ENCODE measurements at regions not wholly inside any gene's neighbourhood (a gene's known extent, or its start where the extent isn't known, plus 50 kb on each side); places are given as distances from the start of the nearest gene placed in this dataset.

DNA sequence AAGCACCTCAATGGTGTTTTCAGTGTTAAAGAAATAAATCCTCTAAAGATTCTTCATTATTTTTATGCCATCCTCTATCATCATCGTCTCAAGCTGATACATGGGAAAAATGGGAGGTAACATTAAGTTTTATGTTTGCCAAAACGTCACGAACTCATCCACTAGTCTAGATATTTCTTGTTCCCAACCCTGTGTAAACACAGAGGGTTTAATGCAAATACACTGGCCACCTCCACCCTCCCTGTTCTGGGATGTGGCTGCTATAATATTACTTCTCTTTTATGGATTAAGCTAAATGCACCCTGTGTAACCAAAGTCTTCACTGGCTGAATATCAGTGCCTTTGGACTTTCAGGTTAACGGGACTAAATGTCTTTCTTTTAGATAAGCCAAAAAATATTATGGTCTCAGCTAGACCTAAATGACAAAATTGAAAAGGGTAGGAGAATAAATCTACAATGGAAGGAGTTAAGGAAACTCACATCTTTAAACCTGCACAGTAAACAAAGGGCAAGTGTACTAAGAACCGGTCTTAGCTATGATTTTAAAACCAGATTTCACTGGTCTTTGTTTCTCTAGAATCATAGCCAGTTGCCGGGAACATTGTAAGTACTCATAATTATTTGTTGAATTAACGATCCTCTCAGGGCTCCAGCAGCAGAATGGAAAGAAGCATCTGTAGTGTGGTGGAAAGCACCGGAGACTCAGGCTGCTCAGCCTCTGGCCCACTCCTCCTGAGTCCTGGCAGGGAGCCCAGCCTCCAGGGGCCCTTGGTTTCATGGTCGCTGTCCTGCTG is 103.5 kb upstream of the NOCT start:
- Histone ChIP-seq H3K27me3 (ENCODE audit: control insufficient read depth, insufficient read depth, low read length) (no peaks in the 10 kb centered on the region), H3K36me3 (replicated peaks; ENCODE audit: control insufficient read depth, insufficient read depth, low read length) (no peaks in the 10 kb centered on the region), H3K4me3 (ENCODE audit: insufficient read depth, low read depth, low read length) (no peak overlapping the region)
- DNase-seq: no peak

GRCh38 chr4:138910914-138911336 is 104.7 kb upstream of the NOCT start:
- DNase-seq: peak; percentile 38
- no peaks in the 10 kb centered on the region for H3K27me3 ChIP-seq (ENCODE audit: control insufficient read depth, insufficient read depth, low read length)
- no peak overlapping the region for H3K4me3 ChIP-seq (ENCODE audit: insufficient read depth, low read depth, low read length)
- no peaks in the 10 kb centered on the region for H3K36me3 ChIP-seq (replicated peaks; ENCODE audit: control insufficient read depth, insufficient read depth, low read length)

DNA sequence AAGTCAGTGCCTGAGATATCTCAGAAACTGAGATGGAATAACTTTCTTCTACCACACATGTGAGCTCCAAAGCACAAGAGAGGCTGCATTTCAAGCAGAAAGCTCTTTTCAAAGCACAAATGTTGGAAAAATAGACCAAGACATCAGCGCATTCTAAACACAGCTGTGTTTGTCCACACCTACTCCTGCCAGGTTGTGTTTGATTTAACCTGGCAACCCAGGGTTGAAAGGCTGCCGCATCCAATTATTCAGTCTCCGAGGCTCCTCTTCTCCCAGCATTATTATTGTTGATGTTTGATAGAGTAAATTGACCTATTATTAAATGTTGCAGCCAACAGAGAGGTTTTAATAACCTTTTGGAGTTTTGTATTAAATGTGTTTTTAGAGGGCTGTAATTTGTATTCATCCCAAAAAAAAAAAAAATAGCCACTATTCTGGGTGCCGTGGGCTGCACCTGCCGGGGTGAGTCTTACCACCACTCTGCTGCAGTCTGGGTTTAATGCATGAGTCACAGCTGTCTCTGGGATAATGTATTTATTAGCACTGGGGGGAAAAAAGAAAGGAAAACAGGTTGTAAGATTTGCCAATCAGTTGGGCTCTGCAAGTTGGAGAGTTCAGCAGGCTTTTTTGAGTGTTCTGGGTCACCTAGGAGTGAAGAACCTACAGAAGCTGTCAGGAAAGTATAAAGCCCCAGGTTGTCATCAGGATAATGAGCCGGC is 105.2 kb upstream of the NOCT start:
- no peaks in the 10 kb centered on the region for H3K27me3 ChIP-seq (ENCODE audit: control insufficient read depth, insufficient read depth, low read length)
- no peak overlapping the region for H3K4me3 ChIP-seq (ENCODE audit: insufficient read depth, low read depth, low read length)
- no peaks in the 10 kb centered on the region for H3K36me3 ChIP-seq (replicated peaks; ENCODE audit: control insufficient read depth, insufficient read depth, low read length)
- no peak for DNase-seq

GRCh38 chr4:138909587-138909986 is 106.0 kb upstream of the NOCT start:
- DNase-seq: no peak
- Histone ChIP-seq H3K4me3 (ENCODE audit: insufficient read depth, low read depth, low read length) (no peak overlapping the region), H3K36me3 (replicated peaks; ENCODE audit: control insufficient read depth, insufficient read depth, low read length) (no peaks in the 10 kb centered on the region), H3K27me3 (ENCODE audit: control insufficient read depth, insufficient read depth, low read length) (no peaks in the 10 kb centered on the region)

GRCh38 chr4:138908134-138908533 is 107.4 kb upstream of the NOCT start:
- no peak for DNase-seq
- Histone ChIP-seq H3K4me3 (ENCODE audit: insufficient read depth, low read depth, low read length) (no peak overlapping the region), H3K36me3 (replicated peaks; ENCODE audit: control insufficient read depth, insufficient read depth, low read length) (no peaks in the 10 kb centered on the region), H3K27me3 (ENCODE audit: control insufficient read depth, insufficient read depth, low read length) (no peaks in the 10 kb centered on the region)

DNA sequence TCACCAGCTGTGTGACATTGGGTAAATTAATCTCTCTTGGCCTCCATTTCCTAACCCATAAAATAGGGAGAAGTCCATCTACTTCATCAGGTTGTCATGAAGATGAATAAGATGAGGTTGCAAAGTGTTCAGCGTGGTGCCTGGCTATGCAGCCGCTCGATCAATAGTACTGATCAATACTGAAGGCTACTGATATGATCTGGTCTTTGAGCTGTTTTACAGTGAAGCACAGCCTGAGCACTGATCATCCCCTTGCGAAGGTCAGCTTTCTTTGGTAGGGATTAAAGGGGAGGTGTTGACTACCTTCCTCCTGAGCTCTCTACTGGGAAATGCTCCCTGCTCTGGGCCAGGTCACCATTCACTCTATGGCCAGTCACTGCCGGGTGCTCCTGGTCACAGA is 108.4 kb upstream of the NOCT start:
- Histone ChIP-seq H3K4me3 (ENCODE audit: insufficient read depth, low read depth, low read length) (no peak overlapping the region), H3K36me3 (replicated peaks; ENCODE audit: control insufficient read depth, insufficient read depth, low read length) (no peaks in the 10 kb centered on the region), H3K27me3 (ENCODE audit: control insufficient read depth, insufficient read depth, low read length) (no peaks in the 10 kb centered on the region)
- no peak for DNase-seq

DNA sequence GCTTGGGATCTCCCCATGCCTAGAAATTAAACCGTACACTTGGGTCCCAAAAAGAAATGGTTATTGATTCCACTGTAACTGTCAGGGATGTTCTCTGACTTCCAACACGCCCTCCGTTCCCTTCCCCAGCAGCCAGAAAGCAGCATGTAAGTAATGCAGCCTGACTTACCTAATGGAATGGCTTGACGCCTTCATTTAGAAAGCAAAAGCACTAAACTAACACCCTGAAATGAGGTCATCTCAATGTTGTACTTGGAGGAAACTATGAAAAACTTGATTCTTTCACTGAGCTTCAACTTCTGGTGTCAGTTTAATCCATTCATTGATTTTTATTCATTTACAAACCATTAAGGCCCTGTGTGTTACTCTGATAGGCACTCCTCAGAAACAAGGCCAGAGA is 110.8 kb upstream of the NOCT start:
- Histone ChIP-seq H3K36me3 (replicated peaks; ENCODE audit: control insufficient read depth, insufficient read depth, low read length) (no peaks in the 10 kb centered on the region), H3K27me3 (ENCODE audit: control insufficient read depth, insufficient read depth, low read length) (no peaks in the 10 kb centered on the region), H3K4me3 (ENCODE audit: insufficient read depth, low read depth, low read length) (no peak overlapping the region)
- DNase-seq: no peak

GRCh38 chr4:138903185-138903584 is 112.4 kb upstream of the NOCT start:
- Histone ChIP-seq H3K4me3 (ENCODE audit: insufficient read depth, low read depth, low read length) (no peak overlapping the region), H3K27me3 (ENCODE audit: control insufficient read depth, insufficient read depth, low read length) (no peaks in the 10 kb centered on the region), H3K36me3 (replicated peaks; ENCODE audit: control insufficient read depth, insufficient read depth, low read length) (no peaks in the 10 kb centered on the region)
- no peak for DNase-seq

DNA sequence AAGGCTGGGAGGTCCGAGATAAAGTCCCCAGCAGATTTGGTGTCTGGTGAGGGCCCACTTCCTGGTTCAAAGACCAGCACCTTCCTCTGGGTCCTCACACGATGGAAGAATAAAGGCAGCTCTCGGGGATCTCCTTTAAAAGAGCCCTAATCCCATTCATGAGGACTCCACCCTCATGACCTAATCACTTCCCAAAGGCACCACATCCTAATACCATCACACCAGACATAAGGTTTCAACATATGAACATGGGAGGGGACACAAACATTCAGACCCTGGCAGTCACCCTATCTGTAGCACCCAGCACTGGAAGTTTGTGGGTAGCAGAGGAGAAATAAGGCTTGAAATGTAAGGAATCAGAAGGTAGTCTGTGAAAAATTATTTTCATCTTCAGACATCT is 112.9 kb upstream of the NOCT start:
- Histone ChIP-seq H3K36me3 (replicated peaks; ENCODE audit: control insufficient read depth, insufficient read depth, low read length) (no peaks in the 10 kb centered on the region), H3K27me3 (ENCODE audit: control insufficient read depth, insufficient read depth, low read length) (no peaks in the 10 kb centered on the region), H3K4me3 (ENCODE audit: insufficient read depth, low read depth, low read length) (no peak overlapping the region)
- DNase-seq: no peak

- Histone ChIP-seq H3K4me3 (ENCODE audit: insufficient read depth, low read depth, low read length) (no peak overlapping the region), H3K27me3 (ENCODE audit: control insufficient read depth, insufficient read depth, low read length) (no peaks in the 10 kb centered on the region), H3K36me3 (replicated peaks; ENCODE audit: control insufficient read depth, insufficient read depth, low read length) (no peaks in the 10 kb centered on the region)
- DNase-seq: no peak
Observed at GRCh38 chr4:138901177-138901576, 114.4 kb upstream of the NOCT start.

DNA sequence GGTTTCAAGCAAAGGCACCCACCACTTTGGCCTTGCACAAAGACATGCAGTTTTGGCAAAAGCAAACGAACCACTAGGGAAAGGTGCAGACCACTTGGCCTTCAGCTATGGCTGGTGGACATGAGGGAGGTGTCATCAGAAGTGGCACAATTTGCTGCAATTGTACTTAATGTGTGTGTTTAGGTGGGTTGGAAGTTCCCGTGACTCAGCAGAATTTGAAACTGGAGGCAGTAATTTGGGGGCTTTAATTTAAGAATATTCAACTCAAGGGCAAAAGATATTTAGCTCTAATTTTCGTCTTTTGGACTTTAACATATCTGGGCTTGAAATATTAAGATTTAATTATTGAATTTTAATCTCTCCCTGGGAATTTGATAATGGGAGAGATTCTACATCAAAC is 115.6 kb upstream of the NOCT start:
- Histone ChIP-seq H3K27me3 (ENCODE audit: control insufficient read depth, insufficient read depth, low read length) (no peaks in the 10 kb centered on the region), H3K4me3 (ENCODE audit: insufficient read depth, low read depth, low read length) (no peak overlapping the region), H3K36me3 (replicated peaks; ENCODE audit: control insufficient read depth, insufficient read depth, low read length) (no peaks in the 10 kb centered on the region)
- no peak for DNase-seq

GRCh38 chr4:138898282-138898681 is 117.3 kb upstream of the NOCT start:
- no peaks in the 10 kb centered on the region for H3K36me3 ChIP-seq (replicated peaks; ENCODE audit: control insufficient read depth, insufficient read depth, low read length)
- H3K27me3 ChIP-seq (ENCODE audit: control insufficient read depth, insufficient read depth, low read length): no peaks in the 10 kb centered on the region
- no peak overlapping the region for H3K4me3 ChIP-seq (ENCODE audit: insufficient read depth, low read depth, low read length)
- no peak for DNase-seq

DNA sequence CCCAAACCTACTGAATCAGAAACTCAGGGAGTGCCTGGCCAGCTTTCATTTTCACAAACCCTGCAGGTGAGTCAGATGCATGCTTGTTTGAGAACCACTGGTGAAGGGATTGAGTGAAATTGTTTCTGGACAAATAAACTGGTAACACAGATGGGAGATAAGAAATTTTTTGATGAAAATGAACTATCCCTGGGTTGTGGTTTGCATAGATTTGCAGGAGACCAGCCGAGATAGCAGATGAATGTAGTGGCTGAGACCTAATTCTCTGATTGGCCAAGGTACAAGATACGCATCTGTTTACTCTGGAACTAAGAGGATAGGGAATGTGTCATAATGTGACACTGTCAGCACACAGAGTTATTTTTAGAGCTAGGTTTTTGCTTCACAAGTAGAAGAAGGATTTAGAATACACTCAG is 117.8 kb upstream of the NOCT start:
- no peaks in the 10 kb centered on the region for H3K27me3 ChIP-seq (ENCODE audit: control insufficient read depth, insufficient read depth, low read length)
- no peak overlapping the region for H3K4me3 ChIP-seq (ENCODE audit: insufficient read depth, low read depth, low read length)
- DNase-seq: no peak

DNA sequence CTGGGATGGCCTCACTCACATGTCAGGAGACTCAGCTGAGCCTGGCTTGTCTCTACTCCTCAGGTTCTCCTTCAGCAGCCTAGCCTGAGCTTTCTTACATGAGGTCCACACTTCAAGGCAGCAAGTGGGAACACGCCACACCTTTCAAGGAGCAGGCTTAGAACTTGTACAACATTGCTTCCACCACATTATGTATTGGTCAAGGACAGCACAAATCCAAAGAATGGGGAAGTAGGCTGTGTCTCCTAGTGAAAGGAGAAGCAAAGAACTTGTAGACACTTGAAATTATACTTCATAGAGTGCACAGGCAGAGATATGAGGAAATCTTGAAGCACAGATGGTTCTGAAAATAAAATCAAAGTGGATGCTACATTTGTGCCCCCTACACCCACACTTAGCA is 120.9 kb upstream of the NOCT start:
- DNase-seq: no peak
- Histone ChIP-seq H3K4me3 (ENCODE audit: insufficient read depth, low read depth, low read length) (no peak overlapping the region), H3K36me3 (replicated peaks; ENCODE audit: control insufficient read depth, insufficient read depth, low read length) (no peaks in the 10 kb centered on the region), H3K27me3 (ENCODE audit: control insufficient read depth, insufficient read depth, low read length) (no peaks in the 10 kb centered on the region)

More for the DNA sequence above, 117.8 kb upstream of the NOCT start:
- H3K36me3 ChIP-seq (replicated peaks; ENCODE audit: control insufficient read depth, insufficient read depth, low read length): no peaks in the 10 kb centered on the region

GRCh38 chr4:138894011-138894410 is 121.6 kb upstream of the NOCT start:
- Histone ChIP-seq H3K4me3 (ENCODE audit: insufficient read depth, low read depth, low read length) (no peak overlapping the region), H3K27me3 (ENCODE audit: control insufficient read depth, insufficient read depth, low read length) (no peaks in the 10 kb centered on the region), H3K36me3 (replicated peaks; ENCODE audit: control insufficient read depth, insufficient read depth, low read length) (no peaks in the 10 kb centered on the region)
- DNase-seq: no peak
